ENCODE measurements at regions not wholly inside any gene's neighbourhood (a gene's known extent, or its start where the extent isn't known, plus 50 kb on each side); places are given as distances from the start of the nearest gene placed in this dataset.
"Not testable (repeated sequence)": the region's sequence is repeated elsewhere in the genome, so short reads cannot be mapped to it uniquely, and the experiment has no call there.

- no peak for DNase-seq (ENCODE audit: low spot score)
- Mint-ChIP-seq H3K27ac (ENCODE audit: unreplicated experiment) (peak overlapping the region; percentile 62), H3K4me1 (ENCODE audit: low read depth) (peaks cover 27% of the 10 kb centered on the region), H3K36me3 (ENCODE audit: low read depth) (no peaks in the 10 kb centered on the region), H3K4me3 (ENCODE audit: unreplicated experiment) (peak overlapping the region; percentile 7), H3K27me3 (ENCODE audit: low read depth) (peaks cover 5% of the 10 kb centered on the region), H3K9me3 (ENCODE audit: low read depth) (peaks cover 8% of the 10 kb centered on the region)
- TF ChIP-seq, protein P1, sequence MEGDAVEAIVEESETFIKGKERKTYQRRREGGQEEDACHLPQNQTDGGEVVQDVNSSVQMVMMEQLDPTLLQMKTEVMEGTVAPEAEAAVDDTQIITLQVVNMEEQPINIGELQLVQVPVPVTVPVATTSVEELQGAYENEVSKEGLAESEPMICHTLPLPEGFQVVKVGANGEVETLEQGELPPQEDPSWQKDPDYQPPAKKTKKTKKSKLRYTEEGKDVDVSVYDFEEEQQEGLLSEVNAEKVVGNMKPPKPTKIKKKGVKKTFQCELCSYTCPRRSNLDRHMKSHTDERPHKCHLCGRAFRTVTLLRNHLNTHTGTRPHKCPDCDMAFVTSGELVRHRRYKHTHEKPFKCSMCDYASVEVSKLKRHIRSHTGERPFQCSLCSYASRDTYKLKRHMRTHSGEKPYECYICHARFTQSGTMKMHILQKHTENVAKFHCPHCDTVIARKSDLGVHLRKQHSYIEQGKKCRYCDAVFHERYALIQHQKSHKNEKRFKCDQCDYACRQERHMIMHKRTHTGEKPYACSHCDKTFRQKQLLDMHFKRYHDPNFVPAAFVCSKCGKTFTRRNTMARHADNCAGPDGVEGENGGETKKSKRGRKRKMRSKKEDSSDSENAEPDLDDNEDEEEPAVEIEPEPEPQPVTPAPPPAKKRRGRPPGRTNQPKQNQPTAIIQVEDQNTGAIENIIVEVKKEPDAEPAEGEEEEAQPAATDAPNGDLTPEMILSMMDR (IDR thresholded peaks at IDR 0.05) = no peak
These were observed 195.7 kb upstream of the IPO5 start for GRCh38 chr13:97757807-97758206.

GRCh38 chr13:97758317-97758716 lies 195.2 kb upstream of the IPO5 start:
- Mint-ChIP-seq H3K4me3 (ENCODE audit: unreplicated experiment) (no peak overlapping the region), H3K36me3 (ENCODE audit: low read depth) (no peaks in the 10 kb centered on the region), H3K27me3 (ENCODE audit: low read depth) (peaks cover 5% of the 10 kb centered on the region), H3K4me1 (ENCODE audit: low read depth) (peaks cover 27% of the 10 kb centered on the region), H3K9me3 (ENCODE audit: low read depth) (peaks cover 13% of the 10 kb centered on the region), H3K27ac (ENCODE audit: unreplicated experiment) (no peak overlapping the region)
- TF ChIP-seq, protein P1 (IDR thresholded peaks at IDR 0.05) = no peak
- DNase-seq (ENCODE audit: low spot score) = no peak

DNA sequence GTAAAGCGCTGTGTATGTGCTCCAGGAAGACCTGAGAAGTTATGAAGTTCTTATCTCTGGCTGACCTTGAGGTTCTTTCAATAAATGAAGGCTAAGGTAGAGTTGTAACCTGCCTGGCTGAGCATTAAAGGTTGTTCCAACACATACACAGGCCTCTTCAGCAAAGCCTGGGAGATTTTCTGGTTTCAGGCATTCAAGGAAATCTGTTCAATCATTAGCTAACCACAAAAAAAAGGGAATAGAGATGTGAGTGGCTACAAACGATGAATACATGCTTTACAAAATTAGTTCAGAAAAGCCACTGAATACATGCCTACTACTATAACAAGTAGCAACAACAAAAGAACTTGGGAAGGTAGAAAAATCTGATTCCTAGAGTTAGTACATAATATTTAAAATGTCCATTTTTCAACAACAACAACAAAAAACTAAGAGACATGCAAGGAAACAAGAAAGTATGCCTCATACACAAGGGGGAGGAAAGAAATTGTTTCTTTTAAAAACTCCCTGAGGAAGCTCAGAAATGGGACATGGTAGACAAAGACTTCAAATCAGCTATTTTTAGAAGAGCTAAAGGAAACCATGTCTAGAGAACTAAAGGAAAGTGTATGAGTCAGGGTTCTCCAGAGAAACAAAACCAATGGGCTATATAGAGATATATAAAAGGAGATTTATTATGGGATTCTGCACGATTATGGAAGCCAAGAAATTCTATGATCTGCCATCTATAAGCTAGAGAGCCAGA lies 191.5 kb upstream of the IPO5 start:
- no peaks in the 10 kb centered on the region for H3K27me3 Mint-ChIP-seq (ENCODE audit: low read depth)
- no peaks in the 10 kb centered on the region for H3K36me3 Mint-ChIP-seq (ENCODE audit: low read depth)
- peaks cover 31% of the 10 kb centered on the region for H3K4me1 Mint-ChIP-seq (ENCODE audit: low read depth)
- TF ChIP-seq, protein P1 (IDR thresholded peaks at IDR 0.05) = no peak
- peak overlapping the region; percentile 87 for H3K27ac Mint-ChIP-seq (ENCODE audit: unreplicated experiment)
- peaks cover 20% of the 10 kb centered on the region for H3K9me3 Mint-ChIP-seq (ENCODE audit: low read depth)
- no peak for DNase-seq (ENCODE audit: low spot score)
- no peak overlapping the region for H3K4me3 Mint-ChIP-seq (ENCODE audit: unreplicated experiment)

GRCh38 chr13:97766749-97767148 lies 186.7 kb upstream of the IPO5 start:
- Mint-ChIP-seq H3K9me3 (ENCODE audit: low read depth) (peaks cover 21% of the 10 kb centered on the region), H3K36me3 (ENCODE audit: low read depth) (no peaks in the 10 kb centered on the region), H3K4me1 (ENCODE audit: low read depth) (peaks cover 14% of the 10 kb centered on the region), H3K4me3 (ENCODE audit: unreplicated experiment) (no peak overlapping the region), H3K27ac (ENCODE audit: unreplicated experiment) (peak overlapping the region; percentile 0), H3K27me3 (ENCODE audit: low read depth) (no peaks in the 10 kb centered on the region)
- TF ChIP-seq, protein P1 (IDR thresholded peaks at IDR 0.05) = no peak
- no peak for DNase-seq (ENCODE audit: low spot score)

- peaks cover 11% of the 10 kb centered on the region for H3K9me3 Mint-ChIP-seq (ENCODE audit: low read depth)
- H3K27me3 Mint-ChIP-seq (ENCODE audit: low read depth) = no peaks in the 10 kb centered on the region
- no peak overlapping the region for H3K4me3 Mint-ChIP-seq (ENCODE audit: unreplicated experiment)
- TF ChIP-seq, protein P1 (IDR thresholded peaks at IDR 0.05) = no peak
- no peak for DNase-seq (ENCODE audit: low spot score)
- H3K4me1 Mint-ChIP-seq (ENCODE audit: low read depth) = peaks cover 6% of the 10 kb centered on the region
- no peaks in the 10 kb centered on the region for H3K36me3 Mint-ChIP-seq (ENCODE audit: low read depth)
- H3K27ac Mint-ChIP-seq (ENCODE audit: unreplicated experiment) = no peak overlapping the region
These were observed 185.3 kb upstream of the IPO5 start for GRCh38 chr13:97768134-97768533.

DNA sequence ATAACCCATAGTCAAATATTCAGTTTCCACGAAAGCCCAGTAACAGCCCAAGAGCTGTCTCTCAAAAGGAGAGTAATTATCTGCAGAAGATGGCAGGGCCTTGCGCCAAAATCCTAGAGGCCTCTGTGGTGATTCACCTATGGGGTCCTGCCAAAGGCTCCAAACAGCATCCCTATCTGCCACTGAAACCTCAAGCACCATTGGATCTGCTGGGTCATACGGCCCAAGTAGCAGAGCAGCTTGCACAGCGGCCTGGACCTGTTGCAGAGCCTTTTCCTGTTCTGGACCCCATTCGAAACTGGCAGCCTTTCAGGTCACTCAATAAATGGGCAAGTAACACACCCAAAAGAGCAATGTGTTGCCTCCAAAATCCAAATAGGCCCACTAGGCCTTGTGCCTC lies 183.2 kb upstream of the IPO5 start:
- H3K4me3 Mint-ChIP-seq (ENCODE audit: unreplicated experiment); DNase-seq (ENCODE audit: low spot score); H3K4me1 Mint-ChIP-seq (ENCODE audit: low read depth); H3K27me3 Mint-ChIP-seq (ENCODE audit: low read depth); H3K27ac Mint-ChIP-seq (ENCODE audit: unreplicated experiment); H3K36me3 Mint-ChIP-seq (ENCODE audit: low read depth); H3K9me3 Mint-ChIP-seq (ENCODE audit: low read depth): not testable (repeated sequence)

GRCh38 chr13:97772466-97772865 lies 181.0 kb upstream of the IPO5 start:
- not testable (repeated sequence) for H3K4me1 Mint-ChIP-seq (ENCODE audit: low read depth); H3K4me3 Mint-ChIP-seq (ENCODE audit: unreplicated experiment); H3K27ac Mint-ChIP-seq (ENCODE audit: unreplicated experiment); DNase-seq (ENCODE audit: low spot score); H3K27me3 Mint-ChIP-seq (ENCODE audit: low read depth); H3K36me3 Mint-ChIP-seq (ENCODE audit: low read depth)
- H3K9me3 Mint-ChIP-seq (ENCODE audit: low read depth) = peaks cover 12% of the 10 kb centered on the region

DNA sequence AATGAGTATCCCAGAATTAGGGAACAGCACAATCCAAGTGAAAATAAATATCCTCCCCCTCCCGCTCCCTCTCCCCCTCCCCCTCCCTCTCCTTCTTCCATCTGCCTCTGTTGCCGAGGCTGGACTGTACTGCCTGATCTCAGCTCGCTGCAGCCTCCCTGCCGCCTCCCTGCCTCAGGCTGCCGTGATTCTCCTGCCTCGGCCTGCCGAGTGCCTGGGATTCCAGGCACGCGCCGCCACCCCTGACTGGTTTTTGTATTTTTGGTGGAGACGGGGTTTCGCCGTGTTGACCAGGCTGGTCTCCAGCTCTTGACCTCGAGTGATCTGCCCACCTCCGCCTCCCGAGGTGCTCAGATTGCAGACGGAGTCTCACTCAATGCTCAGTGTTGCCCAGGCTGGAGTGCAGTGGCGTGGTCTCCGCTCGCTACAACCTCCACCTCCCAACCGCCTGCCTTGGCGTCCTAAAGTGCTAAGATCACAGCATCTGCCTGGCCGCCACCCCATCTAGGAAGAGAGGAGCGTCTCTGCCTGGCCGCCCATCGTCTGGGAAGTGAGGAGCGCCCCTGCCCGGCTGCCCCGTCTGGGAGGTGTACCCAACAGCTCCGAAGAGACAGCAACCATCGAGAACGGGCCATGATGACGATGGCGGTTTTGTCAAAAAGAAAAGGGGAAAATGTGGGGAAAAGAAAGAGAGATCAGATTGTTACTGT lies 178.9 kb upstream of the IPO5 start:
- H3K9me3 Mint-ChIP-seq (ENCODE audit: low read depth) = peaks cover 20% of the 10 kb centered on the region
- DNase-seq (ENCODE audit: low spot score); H3K36me3 Mint-ChIP-seq (ENCODE audit: low read depth); H3K27me3 Mint-ChIP-seq (ENCODE audit: low read depth); H3K4me3 Mint-ChIP-seq (ENCODE audit: unreplicated experiment); H3K27ac Mint-ChIP-seq (ENCODE audit: unreplicated experiment); H3K4me1 Mint-ChIP-seq (ENCODE audit: low read depth): not testable (repeated sequence)

Data from chondrocyte (in vitro differentiated cells).